ENCODE measurements at regions not wholly inside any gene's neighbourhood (a gene's known extent, or its start where the extent isn't known, plus 50 kb on each side); places are given as distances from the start of the nearest gene placed in this dataset.

GRCh38 chr11:129503646-129504045 is 128.0 kb downstream of the BARX2 start:
- Histone ChIP-seq H3K36me3 (ENCODE audit: control insufficient read depth in 5 of 5, insufficient read depth in 5 of 5, low read length in 5 of 5) (no peaks in the 10 kb centered on the region), H3K27me3 (ENCODE audit: control insufficient read depth in 5 of 5, insufficient read depth in 4 of 5, low read length in 5 of 5) (no peaks in the 10 kb centered on the region), H3K4me3 (ENCODE audit: low read depth in 1 of 5, low read length in 5 of 5) (no peak overlapping the region), H3K9ac (ENCODE audit: low read length in 5 of 5) (no peak overlapping the region), H3K9me3 (ENCODE audit: control insufficient read depth in 5 of 5, low read length in 5 of 5) (peaks cover 0 to 16% (median 4%) of the 10 kb centered on the region in 5 donors), H3K4me1 (ENCODE audit: control insufficient read depth in 5 of 5, insufficient read depth in 5 of 5, low read length in 5 of 5) (no peaks in the 10 kb centered on the region), H3K27ac (ENCODE audit: low read depth, low read length) (no peak overlapping the region)

- Histone ChIP-seq H3K27me3 (ENCODE audit: control insufficient read depth in 5 of 5, insufficient read depth in 4 of 5, low read length in 5 of 5) (no peaks in the 10 kb centered on the region), H3K36me3 (ENCODE audit: control insufficient read depth in 5 of 5, insufficient read depth in 5 of 5, low read length in 5 of 5) (no peaks in the 10 kb centered on the region), H3K9ac (ENCODE audit: low read length in 5 of 5) (no peak overlapping the region), H3K4me3 (ENCODE audit: low read depth in 1 of 5, low read length in 5 of 5) (no peak overlapping the region), H3K9me3 (ENCODE audit: control insufficient read depth in 5 of 5, low read length in 5 of 5) (peaks cover 0 to 14% (median 4%) of the 10 kb centered on the region in 5 donors), H3K4me1 (ENCODE audit: control insufficient read depth in 5 of 5, insufficient read depth in 5 of 5, low read length in 5 of 5) (no peaks in the 10 kb centered on the region), H3K27ac (ENCODE audit: low read depth, low read length) (no peak overlapping the region)
These were observed 129.6 kb downstream of the BARX2 start for GRCh38 chr11:129505266-129505665.

GRCh38 chr11:129508163-129508562 is 132.5 kb downstream of the BARX2 start:
- H3K36me3 ChIP-seq (ENCODE audit: control insufficient read depth in 5 of 5, insufficient read depth in 5 of 5, low read length in 5 of 5), result no peaks in the 10 kb centered on the region
- no peak overlapping the region for H3K9ac ChIP-seq (ENCODE audit: low read length in 5 of 5)
- H3K27me3 ChIP-seq (ENCODE audit: control insufficient read depth in 5 of 5, insufficient read depth in 4 of 5, low read length in 5 of 5), result no peaks in the 10 kb centered on the region
- no peak overlapping the region for H3K4me3 ChIP-seq (ENCODE audit: low read depth in 1 of 5, low read length in 5 of 5)
- no peaks in the 10 kb centered on the region for H3K4me1 ChIP-seq (ENCODE audit: control insufficient read depth in 5 of 5, insufficient read depth in 5 of 5, low read length in 5 of 5)
- peaks cover 0 to 2% (median 0%) of the 10 kb centered on the region in 5 donors for H3K9me3 ChIP-seq (ENCODE audit: control insufficient read depth in 5 of 5, low read length in 5 of 5)
- H3K27ac ChIP-seq (ENCODE audit: low read depth, low read length), result no peak overlapping the region

GRCh38 chr11:129528296-129528695 is 152.6 kb downstream of the BARX2 start:
- H3K4me3 ChIP-seq (ENCODE audit: low read depth in 1 of 5, low read length in 5 of 5), result no peak overlapping the region
- no peak overlapping the region for H3K27ac ChIP-seq (ENCODE audit: low read depth, low read length)
- H3K9ac ChIP-seq (ENCODE audit: low read length in 5 of 5), result no peak overlapping the region
- no peaks in the 10 kb centered on the region for H3K27me3 ChIP-seq (ENCODE audit: control insufficient read depth in 5 of 5, insufficient read depth in 4 of 5, low read length in 5 of 5)
- H3K36me3 ChIP-seq (ENCODE audit: control insufficient read depth in 5 of 5, insufficient read depth in 5 of 5, low read length in 5 of 5), result no peaks in the 10 kb centered on the region
- no peaks in the 10 kb centered on the region for H3K4me1 ChIP-seq (ENCODE audit: control insufficient read depth in 5 of 5, insufficient read depth in 5 of 5, low read length in 5 of 5)
- H3K9me3 ChIP-seq (ENCODE audit: control insufficient read depth in 5 of 5, low read length in 5 of 5), result peaks cover 0 to 5% (median 0%) of the 10 kb centered on the region in 5 donors

GRCh38 chr11:129530154-129530895 is 154.7 kb downstream of the BARX2 start:
- no peaks in the 10 kb centered on the region for H3K4me1 ChIP-seq (ENCODE audit: control insufficient read depth in 5 of 5, insufficient read depth in 5 of 5, low read length in 5 of 5)
- H3K9ac ChIP-seq (ENCODE audit: low read length in 5 of 5), result no peak overlapping the region
- H3K9me3 ChIP-seq (ENCODE audit: control insufficient read depth in 5 of 5, low read length in 5 of 5), result peaks cover 0 to 6% (median 1%) of the 10 kb centered on the region in 5 donors
- no peak overlapping the region for H3K27ac ChIP-seq (ENCODE audit: low read depth, low read length)
- no peak overlapping the region for H3K4me3 ChIP-seq (ENCODE audit: low read depth in 1 of 5, low read length in 5 of 5)
- H3K27me3 ChIP-seq (ENCODE audit: control insufficient read depth in 5 of 5, insufficient read depth in 4 of 5, low read length in 5 of 5), result no peaks in the 10 kb centered on the region
- H3K36me3 ChIP-seq (ENCODE audit: control insufficient read depth in 5 of 5, insufficient read depth in 5 of 5, low read length in 5 of 5), result no peaks in the 10 kb centered on the region

GRCh38 chr11:129533395-129533794 is 157.7 kb downstream of the BARX2 start:
- Histone ChIP-seq H3K27me3 (ENCODE audit: control insufficient read depth in 5 of 5, insufficient read depth in 4 of 5, low read length in 5 of 5) (no peaks in the 10 kb centered on the region), H3K4me1 (ENCODE audit: control insufficient read depth in 5 of 5, insufficient read depth in 5 of 5, low read length in 5 of 5) (no peaks in the 10 kb centered on the region), H3K36me3 (ENCODE audit: control insufficient read depth in 5 of 5, insufficient read depth in 5 of 5, low read length in 5 of 5) (no peaks in the 10 kb centered on the region), H3K9me3 (ENCODE audit: control insufficient read depth in 5 of 5, low read length in 5 of 5) (peaks cover 4 to 18% (median 8%) of the 10 kb centered on the region in 5 donors), H3K27ac (ENCODE audit: low read depth, low read length) (no peak overlapping the region), H3K4me3 (ENCODE audit: low read depth in 1 of 5, low read length in 5 of 5) (no peak overlapping the region), H3K9ac (ENCODE audit: low read length in 5 of 5) (no peak overlapping the region)

GRCh38 chr11:129536338-129536737 is 160.7 kb downstream of the BARX2 start:
- no peaks in the 10 kb centered on the region for H3K27me3 ChIP-seq (ENCODE audit: control insufficient read depth in 5 of 5, insufficient read depth in 4 of 5, low read length in 5 of 5)
- H3K4me3 ChIP-seq (ENCODE audit: low read depth in 1 of 5, low read length in 5 of 5), result no peak overlapping the region
- H3K9ac ChIP-seq (ENCODE audit: low read length in 5 of 5), result no peak overlapping the region
- H3K9me3 ChIP-seq (ENCODE audit: control insufficient read depth in 5 of 5, low read length in 5 of 5), result peaks cover 4 to 23% (median 15%) of the 10 kb centered on the region in 5 donors
- no peaks in the 10 kb centered on the region for H3K36me3 ChIP-seq (ENCODE audit: control insufficient read depth in 5 of 5, insufficient read depth in 5 of 5, low read length in 5 of 5)
- H3K4me1 ChIP-seq (ENCODE audit: control insufficient read depth in 5 of 5, insufficient read depth in 5 of 5, low read length in 5 of 5), result no peaks in the 10 kb centered on the region
- no peak overlapping the region for H3K27ac ChIP-seq (ENCODE audit: low read depth, low read length)

- Histone ChIP-seq H3K9ac (ENCODE audit: low read length in 5 of 5) (no peak overlapping the region), H3K4me1 (ENCODE audit: control insufficient read depth in 5 of 5, insufficient read depth in 5 of 5, low read length in 5 of 5) (no peaks in the 10 kb centered on the region), H3K4me3 (ENCODE audit: low read depth in 1 of 5, low read length in 5 of 5) (no peak overlapping the region), H3K27ac (ENCODE audit: low read depth, low read length) (no peak overlapping the region), H3K36me3 (ENCODE audit: control insufficient read depth in 5 of 5, insufficient read depth in 5 of 5, low read length in 5 of 5) (no peaks in the 10 kb centered on the region), H3K9me3 (ENCODE audit: control insufficient read depth in 5 of 5, low read length in 5 of 5) (peaks cover 4 to 26% (median 15%) of the 10 kb centered on the region in 5 donors), H3K27me3 (ENCODE audit: control insufficient read depth in 5 of 5, insufficient read depth in 4 of 5, low read length in 5 of 5) (no peaks in the 10 kb centered on the region)
These were observed 162.7 kb downstream of the BARX2 start for GRCh38 chr11:129538323-129538722.

- Histone ChIP-seq H3K36me3 (ENCODE audit: control insufficient read depth in 5 of 5, insufficient read depth in 5 of 5, low read length in 5 of 5) (no peaks in the 10 kb centered on the region), H3K4me3 (ENCODE audit: low read depth in 1 of 5, low read length in 5 of 5) (no peak overlapping the region), H3K27ac (ENCODE audit: low read depth, low read length) (no peak overlapping the region), H3K4me1 (ENCODE audit: control insufficient read depth in 5 of 5, insufficient read depth in 5 of 5, low read length in 5 of 5) (no peaks in the 10 kb centered on the region), H3K27me3 (ENCODE audit: control insufficient read depth in 5 of 5, insufficient read depth in 4 of 5, low read length in 5 of 5) (no peaks in the 10 kb centered on the region), H3K9ac (ENCODE audit: low read length in 5 of 5) (no peak overlapping the region), H3K9me3 (ENCODE audit: control insufficient read depth in 5 of 5, low read length in 5 of 5) (peaks cover 0 to 7% (median 2%) of the 10 kb centered on the region in 5 donors)
These were observed 168.1 kb downstream of the BARX2 start for GRCh38 chr11:129543515-129544290.

GRCh38 chr11:129544691-129545090 is 169.0 kb downstream of the BARX2 start:
- Histone ChIP-seq H3K4me3 (ENCODE audit: low read depth in 1 of 5, low read length in 5 of 5) (no peak overlapping the region), H3K27me3 (ENCODE audit: control insufficient read depth in 5 of 5, insufficient read depth in 4 of 5, low read length in 5 of 5) (no peaks in the 10 kb centered on the region), H3K9ac (ENCODE audit: low read length in 5 of 5) (no peak overlapping the region), H3K4me1 (ENCODE audit: control insufficient read depth in 5 of 5, insufficient read depth in 5 of 5, low read length in 5 of 5) (no peaks in the 10 kb centered on the region), H3K27ac (ENCODE audit: low read depth, low read length) (no peak overlapping the region), H3K36me3 (ENCODE audit: control insufficient read depth in 5 of 5, insufficient read depth in 5 of 5, low read length in 5 of 5) (no peaks in the 10 kb centered on the region), H3K9me3 (ENCODE audit: control insufficient read depth in 5 of 5, low read length in 5 of 5) (peaks cover 0 to 4% (median 0%) of the 10 kb centered on the region in 5 donors)

Measured in subcutaneous abdominal adipose tissue (tissue), 5 donors.